Inferior parietal cortex (tissue), 1 donor: ENCODE measurements at regions not wholly inside any gene's neighbourhood (a gene's known extent, or its start where the extent isn't known, plus 50 kb on each side); places are given as distances from the start of the nearest gene placed in this dataset.

Experiments
- DNase-seq: peaks from one replicate; pipeline ENCODE4 v3.0.0-alpha.2; 2016; ENCODE audit errors: extremely low spot score

DNA sequence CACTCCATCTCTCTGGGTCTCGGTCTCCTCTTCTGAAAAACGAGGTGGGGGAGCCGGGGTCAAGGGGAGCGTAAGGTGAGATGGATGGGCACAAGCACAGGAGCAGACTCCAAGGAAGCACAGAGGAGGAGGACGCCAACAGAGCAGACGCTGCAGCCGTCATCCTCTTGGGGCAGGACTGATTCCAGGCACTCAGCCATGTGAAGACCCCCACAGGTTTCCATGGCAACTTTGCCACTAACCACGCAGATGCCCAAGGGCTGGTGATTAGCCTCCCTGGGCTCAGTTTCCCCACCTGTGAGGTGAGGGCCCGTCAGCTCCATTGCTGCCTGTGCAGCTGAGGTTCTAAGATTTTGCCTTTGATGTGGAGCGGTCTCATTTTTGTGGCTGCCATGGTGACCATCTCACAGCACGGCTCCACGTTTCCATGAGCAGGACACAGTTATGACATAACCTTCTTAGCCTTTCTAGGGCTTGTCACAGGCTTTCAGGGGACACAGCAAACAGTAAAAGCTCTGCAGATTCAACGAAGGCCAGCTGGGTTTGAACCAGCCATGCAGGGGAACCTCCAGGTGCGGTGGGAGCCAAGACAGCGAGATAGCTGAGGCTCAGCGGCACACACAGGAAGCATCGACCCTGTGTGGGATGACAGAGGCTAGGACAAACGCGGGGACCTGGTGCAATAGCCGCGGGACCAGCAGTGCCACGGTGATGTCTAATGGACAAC lies 170.3 kb downstream of the NUP210 start:
- DNase-seq, result no peak

GRCh38 chr3:13248640-13249039 lies 171.5 kb downstream of the NUP210 start:
- no peak for DNase-seq

- DNase-seq, result no peak
These were observed 172.4 kb upstream of the IQSEC1 start for GRCh38 chr3:13245615-13245978.

DNA sequence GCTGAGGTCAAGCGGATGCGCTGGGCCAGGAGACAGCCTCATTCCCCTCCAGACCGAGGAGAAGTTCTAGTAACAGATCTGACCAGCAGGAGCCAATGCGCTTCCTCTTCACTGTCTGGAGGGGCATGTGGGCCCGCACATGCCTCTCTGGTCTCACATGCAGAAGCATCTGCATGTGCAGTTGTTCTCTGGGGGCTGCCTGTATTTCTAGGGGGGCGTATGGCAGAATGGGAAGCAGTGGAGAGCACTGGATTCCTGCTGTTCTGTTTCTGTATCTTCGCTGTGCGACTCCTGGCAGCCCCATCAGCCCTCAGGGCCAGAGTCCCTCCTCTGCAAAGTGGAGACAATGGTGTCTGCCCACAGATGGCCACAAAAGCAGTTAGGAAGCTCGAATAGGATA lies 170.4 kb upstream of the IQSEC1 start:
- no peak for DNase-seq

GRCh38 chr3:13242364-13242737 lies 169.1 kb upstream of the IQSEC1 start:
- DNase-seq, result no peak

DNA sequence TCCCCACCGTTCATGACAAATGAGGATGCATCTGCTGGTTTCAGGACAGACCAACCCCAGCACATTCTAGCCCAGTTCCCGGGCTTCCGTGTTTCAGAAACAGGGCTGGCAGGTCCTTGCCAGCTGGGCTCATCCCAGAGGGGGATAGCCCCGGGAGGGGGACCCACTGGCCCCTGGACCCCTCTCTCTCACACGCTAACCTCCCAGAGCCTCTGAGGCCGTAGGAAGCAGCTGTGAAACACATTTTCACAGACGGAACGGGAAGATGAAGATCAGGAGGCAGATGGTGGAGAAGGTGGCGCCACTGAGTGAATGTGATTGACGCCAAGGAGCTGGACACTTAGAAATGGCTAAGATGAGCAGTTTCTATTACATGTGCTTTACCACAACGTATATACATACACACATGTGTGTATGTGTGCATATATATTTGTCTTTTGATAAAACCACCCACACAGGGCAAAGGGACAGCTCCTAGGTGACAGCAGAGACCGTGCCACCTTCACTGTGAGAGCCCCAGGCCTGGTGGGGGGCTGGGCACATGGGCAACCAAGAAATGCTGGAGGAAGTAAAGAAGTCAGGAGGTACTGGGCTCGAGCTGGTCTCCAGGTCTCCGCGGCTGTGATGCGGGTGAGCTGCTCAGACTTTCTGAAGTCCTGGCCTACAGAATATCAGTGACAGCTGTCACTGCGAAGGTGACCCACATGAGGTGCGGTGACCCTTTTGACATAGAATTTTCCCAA lies 168.6 kb upstream of the IQSEC1 start:
- DNase-seq, result no peak

DNA sequence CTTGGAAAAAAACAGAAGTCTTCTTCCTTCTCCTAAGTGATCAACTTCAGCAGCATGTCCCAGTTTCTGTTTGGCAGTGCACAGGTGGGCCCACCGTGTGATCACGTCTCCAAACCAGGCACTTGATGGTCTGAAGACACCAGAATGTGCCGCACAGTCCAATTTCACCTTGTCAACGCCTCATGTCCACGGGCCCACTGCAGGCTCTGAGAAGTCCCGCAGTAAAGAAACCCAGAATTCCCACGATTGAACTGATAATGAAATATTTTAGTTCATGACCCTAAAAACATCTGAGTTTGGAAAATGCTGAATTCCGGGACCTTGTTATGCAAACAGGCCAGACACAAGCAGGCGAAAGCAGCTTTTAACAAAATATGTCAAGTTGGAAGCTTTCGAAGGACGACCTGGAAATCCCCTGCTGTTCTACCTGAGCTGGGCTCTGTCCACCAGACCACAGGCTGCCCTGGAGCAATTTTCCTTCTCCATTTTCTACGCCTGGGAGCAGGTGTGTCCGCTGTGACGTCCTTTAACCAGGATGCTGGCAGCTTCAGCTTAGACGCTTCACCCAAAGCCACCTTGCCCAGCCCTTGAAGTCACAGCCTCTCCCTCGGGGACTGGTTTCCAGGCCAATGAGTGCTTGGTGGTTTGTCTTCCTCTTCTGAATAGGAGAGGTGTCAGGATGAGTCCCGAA lies 167.8 kb upstream of the IQSEC1 start:
- no peak for DNase-seq

DNA sequence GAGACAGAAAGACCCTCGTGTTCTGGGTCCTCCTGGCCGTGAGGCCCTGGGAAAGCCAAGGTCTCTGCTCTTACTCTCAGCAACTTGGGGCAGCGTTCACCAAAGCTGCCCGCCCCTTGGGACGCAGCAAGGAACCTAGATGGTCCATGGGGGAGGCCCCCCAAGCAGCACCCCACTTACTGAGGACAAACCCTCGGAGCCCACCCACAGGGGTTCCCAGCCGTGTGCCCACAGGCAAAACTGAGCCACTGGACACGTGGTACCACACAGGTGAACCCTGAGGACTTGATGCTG lies 166.2 kb upstream of the IQSEC1 start:
- no peak for DNase-seq

GRCh38 chr3:13238687-13239466 lies 165.6 kb upstream of the IQSEC1 start:
- no peak for DNase-seq

DNA sequence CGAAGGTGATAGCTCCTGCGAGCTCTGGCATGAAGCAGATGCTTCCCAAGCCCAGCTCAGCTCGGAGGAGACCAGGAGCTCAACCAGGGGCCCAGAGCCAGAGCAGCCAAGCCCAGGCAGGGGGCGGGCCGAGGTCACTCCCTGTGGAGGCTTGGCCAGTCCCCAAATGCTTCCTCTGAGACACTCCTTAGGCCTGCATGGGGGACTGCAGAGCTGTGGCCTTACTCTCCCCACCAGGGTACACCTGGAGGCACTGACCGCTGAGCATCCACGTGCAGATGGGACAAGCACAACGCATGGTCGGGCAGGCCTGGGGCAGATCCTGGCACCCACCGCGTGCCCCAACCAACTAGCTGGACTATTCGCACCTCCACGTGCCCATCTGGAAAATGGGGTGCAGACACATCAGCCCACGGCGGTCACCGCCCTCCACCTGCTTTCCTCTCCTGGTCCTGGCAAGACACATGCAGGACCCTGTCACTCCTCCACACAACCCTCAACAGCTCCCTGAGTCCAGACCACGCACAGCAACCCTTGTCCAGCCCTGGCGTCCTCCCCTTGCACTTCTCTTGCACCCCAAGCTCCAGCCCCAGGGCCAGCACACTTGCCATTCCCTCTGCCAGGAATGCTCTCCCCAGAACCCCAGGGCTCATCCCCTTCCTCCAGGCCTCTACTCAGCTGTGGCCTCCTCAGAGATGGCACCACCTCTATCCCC lies 164.7 kb upstream of the IQSEC1 start:
- DNase-seq, result no peak

DNA sequence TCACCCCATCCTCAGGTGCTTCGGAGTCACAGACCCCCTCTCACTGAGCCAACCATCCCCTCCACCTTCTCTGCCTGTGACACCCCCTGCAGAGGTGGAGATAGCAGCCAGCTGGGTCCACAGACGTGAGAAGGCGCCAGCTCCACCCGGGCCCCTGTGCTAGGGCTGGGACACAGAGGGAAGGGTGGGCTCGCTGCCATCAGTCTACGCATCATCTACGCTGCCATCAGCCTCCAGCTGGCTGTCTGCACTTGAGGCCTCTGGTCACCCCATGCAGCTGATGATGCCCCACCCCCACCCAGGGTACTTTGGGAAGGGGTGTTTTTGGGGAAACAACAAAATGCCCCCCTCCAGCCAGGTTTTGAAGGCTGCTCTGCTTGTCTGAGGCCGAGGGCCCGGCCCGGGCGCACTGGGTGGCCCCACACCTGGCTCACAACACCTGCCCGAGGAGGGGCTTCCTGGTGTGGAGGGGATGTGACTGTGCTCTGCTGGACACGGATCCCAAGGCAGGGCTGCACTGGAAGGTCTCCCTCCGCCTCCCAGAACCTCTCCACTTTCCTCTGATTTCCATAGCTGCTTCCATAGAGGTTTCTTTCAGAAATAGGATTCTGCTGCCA lies 163.4 kb upstream of the IQSEC1 start:
- DNase-seq, result no peak

- DNase-seq, result no peak
These were observed 162.7 kb upstream of the IQSEC1 start for GRCh38 chr3:13235897-13236296.

DNA sequence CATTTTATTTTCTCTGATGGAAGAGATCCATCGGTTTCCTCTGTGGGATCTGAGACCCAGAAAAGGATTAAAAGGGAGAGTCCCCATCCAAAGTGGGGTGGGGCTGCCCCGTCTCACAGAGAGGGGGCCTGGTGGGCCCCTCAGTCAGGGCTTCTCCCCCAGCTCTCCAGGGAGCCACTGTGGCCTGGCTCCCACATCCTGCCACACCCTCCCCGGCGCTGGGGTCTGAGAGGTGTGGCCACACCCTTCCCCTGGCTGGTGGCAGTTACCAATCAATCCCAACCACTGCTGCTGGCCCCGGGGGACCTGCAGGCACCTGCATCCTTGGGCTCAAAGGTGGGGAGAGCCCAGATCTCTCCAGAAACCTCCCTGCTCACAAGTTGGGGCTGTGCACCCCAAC lies 161.8 kb upstream of the IQSEC1 start:
- no peak for DNase-seq

DNA sequence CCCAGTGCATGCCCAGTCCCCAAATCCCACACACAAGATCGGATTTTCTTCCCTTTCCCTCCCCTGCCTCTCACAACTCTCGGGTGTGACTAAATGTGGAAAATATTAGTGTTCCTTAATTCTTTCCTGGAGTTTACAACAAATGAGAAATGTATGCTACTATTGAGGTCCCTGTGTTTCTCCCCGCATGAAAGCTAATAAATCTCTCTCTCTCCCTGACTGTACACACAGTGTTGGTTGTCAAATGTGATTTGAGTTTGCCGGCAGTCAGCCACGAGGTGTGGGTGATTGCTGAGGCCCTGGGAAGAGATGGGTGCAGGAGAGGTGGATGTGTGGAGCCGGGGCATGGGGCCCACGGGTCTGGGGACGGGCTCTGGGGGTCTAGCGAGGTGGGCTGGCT lies 161.4 kb upstream of the IQSEC1 start:
- no peak for DNase-seq

DNA sequence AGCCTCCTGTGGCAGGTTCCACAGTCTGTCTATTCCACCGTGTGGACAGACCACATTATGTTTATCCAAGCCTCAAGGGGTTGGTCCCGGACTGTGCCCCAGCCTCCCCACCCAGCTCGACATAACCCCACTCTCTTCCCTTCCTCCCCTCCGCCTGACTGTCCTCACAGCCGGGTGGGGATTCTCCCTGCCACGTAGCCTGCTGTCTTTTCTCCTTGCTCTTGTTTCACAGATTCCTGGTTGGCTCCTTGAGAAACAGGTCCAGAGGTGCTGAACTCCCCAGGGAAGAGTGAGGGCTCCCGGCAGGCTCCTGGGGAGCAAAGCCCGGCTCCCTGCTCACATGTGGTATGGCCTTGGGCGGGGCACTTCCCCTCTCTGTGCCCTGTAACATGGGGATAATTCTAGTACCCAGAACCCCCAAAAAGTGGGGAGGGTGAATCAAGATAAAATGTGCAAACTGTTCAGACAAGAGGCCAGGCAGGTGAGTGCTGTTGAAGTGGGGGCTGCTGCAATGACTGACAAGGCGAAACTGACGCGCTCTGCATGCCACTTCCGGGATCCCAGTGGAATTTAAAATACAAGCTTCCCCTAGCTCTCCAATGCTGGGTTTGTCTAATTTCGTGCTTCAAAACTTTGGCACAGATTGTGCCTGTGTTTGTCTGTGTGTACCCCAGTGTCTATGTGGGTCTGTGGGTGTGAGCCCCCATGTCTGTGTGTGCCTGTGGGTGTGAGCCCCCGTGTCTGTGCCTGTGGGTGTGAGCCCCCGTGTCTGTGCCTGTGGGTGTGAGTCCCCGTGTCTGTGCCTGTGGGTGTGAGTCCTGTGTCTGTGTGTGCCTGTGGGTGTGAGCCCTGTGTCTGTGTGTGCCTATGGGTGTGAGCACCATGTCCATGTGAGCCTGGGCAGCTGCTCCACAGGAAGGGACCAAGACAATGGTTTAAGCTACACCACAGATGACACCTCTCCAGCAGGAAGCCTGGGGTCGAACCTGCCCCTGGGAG lies 160.6 kb upstream of the IQSEC1 start:
- DNase-seq, result no peak

- no peak for DNase-seq
These were observed 158.8 kb upstream of the IQSEC1 start for GRCh38 chr3:13231781-13232666.

- no peak for DNase-seq
These were observed 156.2 kb upstream of the IQSEC1 start for GRCh38 chr3:13229273-13229949.

DNA sequence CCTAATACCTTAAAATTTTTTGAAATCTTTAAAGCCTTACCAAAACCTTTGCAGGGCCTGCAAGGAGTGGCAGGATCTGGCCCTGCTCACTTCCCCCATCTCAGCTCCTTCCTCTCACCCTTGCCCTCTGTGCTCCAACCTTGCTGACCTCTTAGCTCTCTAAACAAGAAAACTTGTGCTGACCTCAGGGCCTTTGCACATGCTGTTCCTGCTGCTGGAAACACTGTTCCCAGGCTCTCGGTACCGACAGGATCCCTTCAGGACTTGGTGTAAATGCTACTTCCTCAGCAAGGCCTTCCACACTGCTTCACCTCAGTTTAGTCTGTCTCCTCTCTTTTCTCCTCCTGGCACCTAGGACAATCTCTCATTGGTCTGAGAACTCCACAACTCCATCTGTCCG lies 155.4 kb upstream of the IQSEC1 start:
- DNase-seq, result no peak
